NCI-H1436 (cell line): ENCODE measurements at regions not wholly inside any gene's neighbourhood (a gene's known extent, or its start where the extent isn't known, plus 50 kb on each side); places are given as distances from the start of the nearest gene placed in this dataset.
A peak's percentile ranks its signal among the peaks of the same experiment; 100 is the strongest.

Experiments used
- DNase-seq: peaks from one replicate; lab custom pipeline; 2025; lab: John Stamatoyannopoulos, UW

DNA sequence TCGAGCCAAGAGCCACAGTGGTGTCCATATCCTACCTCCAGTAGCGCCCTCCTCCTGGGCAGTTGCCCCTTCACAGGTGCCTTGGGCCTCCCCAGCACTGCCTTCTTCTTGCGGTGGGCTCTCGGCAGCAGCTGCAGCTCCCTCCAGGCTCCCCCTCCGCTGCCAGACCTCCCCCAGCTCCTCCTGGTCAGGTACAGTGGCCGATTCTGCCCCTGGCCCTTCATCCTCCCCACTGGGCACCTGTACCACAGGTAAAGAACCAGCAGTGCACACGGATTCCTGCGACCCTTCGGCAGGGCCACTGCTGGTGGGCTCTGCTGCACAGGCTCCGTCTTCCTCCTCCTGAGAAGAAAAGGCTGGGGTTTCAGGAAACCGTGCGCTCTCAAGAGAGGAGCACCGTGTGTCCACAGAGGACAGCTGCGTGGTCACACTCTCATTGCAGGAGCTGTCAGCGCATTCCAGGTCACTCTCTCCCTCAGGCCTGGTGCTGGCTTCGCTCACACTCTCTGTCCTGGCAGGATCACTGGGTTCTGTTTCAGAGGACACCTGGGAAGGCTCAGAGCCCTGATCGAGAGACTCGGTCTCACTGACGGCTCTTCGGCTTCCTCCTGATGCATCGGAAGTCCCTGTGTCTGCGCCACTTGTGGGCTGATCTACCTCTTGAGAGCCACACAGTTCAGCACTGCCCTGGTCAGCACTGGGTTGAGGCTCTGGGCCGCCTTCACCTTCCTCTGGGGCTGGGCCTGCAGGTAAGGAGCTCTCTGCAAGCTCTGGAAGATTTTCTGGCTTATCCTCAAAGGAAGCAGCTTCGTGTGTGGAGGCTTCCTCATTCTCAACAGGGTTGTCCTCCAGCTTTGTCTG, 147.4 kb upstream of the STK17B start:
- no peak for DNase-seq

DNA sequence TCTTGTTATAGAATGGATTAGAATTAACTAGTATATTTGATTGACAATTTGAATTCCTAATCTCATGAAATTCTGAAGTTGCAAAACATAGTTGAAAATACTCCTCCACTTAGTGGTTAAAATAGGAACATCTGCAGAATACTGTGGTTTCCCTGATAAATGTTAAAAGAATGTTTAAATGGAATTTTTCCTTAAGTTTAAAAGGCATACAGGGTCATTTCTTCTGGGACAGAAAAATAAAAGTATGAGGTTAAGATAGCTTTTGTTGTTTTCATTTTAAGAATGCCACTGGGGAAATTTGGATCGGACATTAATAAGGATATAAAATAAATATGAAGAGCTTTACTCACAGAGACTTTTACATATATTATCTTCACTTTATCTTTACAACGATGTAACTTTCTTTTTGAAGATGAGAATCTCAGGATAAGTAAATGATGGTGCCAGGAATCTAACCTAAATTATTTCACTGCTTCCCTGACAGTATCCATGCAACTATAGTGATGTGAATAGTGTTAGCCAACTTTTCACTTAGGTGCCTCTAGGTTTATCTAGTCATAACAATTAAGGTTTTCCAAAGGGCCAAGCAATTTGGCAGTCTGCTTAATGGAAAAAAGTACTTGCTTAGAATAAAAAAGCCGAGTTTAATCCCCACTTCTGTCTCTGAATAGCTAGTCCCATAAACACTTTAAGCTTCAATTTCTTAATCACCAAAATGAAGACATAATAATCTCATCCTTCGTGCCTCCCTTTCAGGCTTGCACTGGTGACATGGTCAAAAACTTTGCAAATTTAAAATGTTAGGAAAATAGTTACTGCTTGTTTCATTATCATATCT, 151.8 kb upstream of the STK17B start:
- DNase-seq = no peak

DNA sequence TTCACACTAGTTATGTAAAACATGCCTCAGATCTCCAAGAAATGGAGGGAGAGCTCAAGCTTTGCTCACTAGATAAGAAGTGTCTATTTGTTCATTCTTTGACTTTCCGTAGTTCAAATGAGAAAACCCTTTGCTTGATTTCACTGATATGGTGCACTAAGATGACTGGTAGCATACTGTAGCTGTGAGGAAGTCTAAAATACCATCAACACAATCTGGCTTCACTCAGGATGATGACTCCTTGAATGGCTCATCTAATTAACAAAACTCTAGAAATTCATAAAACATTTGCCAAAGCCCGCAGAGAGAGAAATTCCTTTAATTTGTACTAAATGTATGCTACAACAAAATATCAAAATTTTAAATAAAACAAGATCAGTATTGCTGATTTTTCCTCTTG, 152.8 kb upstream of the STK17B start:
- no peak for DNase-seq

DNA sequence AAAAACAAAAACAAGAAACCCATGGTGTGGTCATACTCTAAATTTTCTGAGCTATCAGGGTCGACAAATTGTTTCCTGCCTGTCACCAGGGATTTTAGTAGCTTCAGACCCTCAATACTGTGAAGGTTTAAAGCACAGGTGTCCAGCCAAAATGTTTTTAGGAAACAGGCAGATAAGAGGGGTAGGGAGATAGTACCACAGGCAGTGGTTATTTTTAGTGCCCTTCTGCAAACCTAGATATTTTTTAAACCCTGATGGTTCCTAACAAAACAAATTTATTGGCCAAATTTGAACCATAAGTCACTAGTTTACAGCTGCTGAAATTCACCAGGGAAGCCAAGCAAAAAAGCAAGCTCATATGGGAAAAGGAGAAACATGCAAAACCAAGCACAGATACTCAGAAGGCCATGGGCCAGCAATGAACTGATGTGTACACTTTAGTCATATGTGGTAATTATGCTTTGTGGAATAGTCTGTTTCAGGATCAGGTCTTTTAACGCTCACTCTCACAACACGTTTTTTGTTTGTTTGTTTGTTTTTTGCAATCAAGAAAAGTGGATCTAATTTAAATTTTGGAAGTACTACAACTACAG, 156.8 kb upstream of the STK17B start:
- DNase-seq = no peak

DNA sequence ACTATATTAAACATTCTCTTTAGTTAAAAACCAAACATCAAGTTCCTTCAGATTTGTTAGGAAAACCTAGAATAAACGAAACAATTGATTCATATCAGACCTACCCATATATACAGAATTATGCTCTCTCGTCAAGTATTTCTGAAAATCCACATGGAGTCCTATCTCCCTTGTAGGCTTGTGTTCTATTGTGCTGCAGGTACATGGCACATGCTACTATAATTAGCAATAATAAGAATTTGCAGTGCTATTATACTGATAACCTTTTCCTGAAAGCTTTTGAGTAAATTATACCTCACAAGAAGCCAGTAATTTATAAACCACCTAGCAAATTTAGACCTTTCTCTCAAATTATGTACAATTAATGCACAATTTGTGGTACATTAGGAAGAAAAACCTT, 158.6 kb upstream of the STK17B start:
- peak; percentile 30 for DNase-seq

DNA sequence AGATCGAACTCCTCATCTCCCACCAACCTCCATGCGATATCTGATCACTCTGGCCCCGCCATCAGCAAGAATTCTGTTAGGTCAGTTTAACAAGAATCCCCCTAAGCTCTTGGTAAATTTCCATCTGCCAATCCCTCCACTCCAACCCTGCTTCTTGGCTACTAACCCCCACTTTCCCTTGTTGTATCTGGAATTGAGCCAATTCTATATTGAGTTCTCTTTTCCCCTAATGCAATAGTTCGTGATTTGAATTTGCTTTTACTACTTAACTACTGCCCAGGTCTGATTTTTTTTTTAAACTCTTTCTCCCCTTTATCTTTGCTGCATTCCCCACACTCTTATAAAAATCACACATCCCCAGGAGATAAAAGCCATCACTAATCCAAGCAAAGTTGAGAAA, 159.3 kb upstream of the STK17B start:
- DNase-seq = peak; percentile 33

DNA sequence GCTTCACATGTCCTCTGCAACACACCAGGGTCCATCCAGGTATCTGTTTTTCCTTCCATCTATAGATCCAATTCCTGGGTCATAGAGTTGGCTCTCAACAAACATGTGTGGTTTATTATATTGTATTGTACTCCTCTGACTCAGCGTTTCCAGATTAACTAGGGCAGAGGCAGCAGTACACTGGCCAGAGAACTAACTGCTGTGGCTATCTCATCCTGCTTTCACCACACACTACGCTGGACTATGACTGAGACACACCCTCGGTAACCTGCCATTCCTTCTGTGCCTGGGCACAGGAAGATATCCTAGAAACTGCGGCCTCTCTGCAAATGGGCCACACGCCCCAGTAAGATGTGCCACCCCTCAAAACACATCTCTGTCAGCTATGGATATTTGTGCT, 159.8 kb upstream of the STK17B start:
- DNase-seq = no peak

DNA sequence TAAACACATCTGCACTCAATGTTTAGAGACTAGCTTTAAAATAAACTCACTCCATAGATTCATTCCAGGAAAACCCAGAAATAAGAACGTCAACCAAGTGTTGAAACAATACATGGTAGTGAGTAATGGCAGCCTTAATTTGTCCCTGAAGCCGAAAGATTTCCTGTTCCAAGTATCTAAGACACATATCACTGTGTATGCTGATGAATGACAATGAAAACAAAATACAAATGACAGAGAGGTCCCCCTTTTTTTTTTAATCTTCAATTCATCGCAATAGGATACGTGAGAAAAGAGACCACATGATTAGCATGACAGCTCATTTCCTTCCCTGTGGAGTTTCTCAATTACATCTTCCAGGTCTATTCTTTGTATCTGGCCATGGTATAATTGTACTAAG, 160.5 kb upstream of the STK17B start:
- DNase-seq = no peak

DNA sequence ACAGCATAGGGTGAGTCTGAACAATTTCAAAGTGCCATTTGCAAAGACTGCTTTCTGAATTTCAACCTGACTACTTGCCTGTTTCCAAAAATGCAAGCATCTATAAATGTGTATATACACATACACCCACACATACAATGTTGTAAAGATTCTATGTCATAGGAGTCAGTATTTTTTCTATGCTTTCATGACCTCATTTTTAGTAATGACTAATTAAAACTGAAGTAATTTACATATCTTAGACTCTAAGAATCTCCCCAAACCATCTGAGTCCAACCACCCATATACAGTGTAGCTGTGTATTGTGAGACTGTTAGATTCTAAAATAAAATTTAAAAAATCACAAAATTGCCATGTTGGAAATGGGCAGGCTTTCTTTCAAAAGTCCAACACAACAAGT, 162.0 kb upstream of the STK17B start:
- no peak for DNase-seq

DNA sequence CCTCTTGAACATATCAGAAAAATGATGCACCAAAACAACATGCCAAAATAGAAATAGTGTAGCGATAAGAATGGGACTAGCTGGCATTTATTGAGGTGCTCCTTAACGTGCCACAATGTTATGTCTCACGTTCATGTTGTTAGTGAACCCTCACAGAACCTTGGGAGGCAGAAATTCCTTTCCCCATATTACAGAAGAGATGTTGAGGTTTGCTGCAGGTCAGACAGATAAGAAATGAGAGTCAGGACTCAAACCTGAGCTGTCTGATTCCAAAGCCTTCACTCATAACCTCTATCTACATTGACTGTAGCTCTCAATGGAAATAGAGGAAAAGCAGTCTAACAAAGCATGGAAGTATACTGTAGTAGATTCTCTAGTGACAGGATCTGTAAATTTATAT, 163.3 kb upstream of the STK17B start:
- DNase-seq = no peak

DNA sequence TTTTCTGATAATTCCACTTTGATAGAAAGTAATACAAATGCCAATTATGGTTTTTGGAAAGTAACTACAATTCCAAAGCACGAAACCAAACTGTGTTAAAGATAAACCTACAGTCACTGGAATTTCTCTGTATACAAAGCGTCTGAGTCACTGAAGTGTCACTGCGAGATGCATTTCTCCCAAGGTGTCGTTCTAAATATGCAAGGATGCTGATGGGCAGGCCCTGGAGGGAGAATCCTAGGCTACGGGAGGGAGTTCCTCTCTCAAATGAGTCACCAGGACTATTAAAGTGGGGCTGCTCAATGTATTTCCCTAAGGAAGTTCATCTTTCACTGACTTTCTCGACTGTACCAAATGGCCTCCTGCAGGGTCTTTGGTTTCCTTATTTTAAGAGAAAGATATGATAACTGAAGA, 163.8 kb upstream of the STK17B start:
- no peak for DNase-seq

DNA sequence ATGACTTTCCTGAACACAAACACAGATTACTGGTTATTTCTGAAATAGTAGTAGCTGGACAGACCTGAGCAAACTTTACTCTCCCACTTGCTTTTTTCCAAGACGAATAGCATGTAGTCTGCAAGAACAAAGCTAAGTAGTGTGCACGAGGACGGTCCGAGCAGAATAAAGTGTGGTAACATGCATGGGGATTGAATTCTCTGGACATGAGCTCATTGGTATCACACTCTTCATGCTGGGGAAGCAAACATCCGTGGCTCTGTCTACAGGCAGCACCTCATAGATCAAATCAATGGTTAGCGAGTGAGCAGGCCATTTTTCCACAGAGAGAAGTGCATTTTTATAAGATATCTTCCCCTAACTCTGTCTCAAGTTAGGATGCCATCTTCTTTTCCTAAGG, 164.8 kb upstream of the STK17B start:
- DNase-seq = no peak

DNA sequence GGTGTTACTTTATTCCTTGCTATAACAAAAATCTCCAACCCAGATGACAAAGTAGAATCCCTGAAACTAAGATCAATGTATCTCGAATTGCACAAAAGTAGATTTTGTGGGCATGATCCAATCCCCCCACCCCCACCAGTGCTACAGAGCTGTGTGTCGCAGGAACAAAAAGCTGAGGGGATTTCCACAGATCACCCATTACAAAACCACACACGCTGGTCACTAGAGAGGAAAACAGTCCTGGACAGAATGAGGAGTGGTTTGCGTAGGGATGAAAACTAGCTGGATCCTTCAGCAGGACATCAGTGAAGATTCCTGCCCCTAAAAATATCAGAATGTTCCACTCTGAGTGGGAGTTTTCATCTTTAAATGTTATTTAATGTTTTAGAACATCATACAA, 165.3 kb upstream of the STK17B start:
- no peak for DNase-seq

DNA sequence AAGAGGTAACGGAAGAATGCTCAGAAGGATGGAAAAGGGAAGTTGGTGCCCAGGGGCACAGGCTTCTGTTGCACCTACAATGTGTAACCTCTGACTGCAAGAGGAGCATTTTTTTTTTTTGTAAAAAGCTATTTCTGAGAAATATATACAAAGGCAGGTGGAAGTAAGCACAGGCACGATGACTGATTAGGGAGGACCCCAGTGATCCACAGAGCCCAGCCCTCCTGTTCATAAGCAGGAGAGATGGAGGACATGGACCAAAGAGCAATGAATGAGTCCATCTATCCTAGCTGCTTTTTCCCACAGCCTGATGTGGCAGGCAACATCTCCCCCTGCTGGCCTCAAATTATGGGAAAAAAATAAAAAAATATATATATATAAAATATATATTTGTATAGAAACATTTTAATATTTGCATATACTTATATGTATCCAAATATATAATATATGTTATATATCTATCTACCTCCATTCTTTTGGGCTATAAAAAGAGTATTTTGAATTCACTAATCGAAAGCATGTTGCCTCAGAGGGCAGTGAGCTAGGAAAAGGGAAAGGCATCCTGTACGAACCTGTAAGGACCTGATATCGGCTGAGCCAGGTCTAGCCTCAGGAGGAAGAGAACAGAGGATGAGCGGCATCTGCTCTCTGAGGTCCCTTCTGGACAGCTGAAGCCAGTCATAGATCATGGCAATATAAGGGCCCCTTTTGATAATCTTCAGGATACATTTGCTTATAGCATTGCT, 166.0 kb upstream of the STK17B start:
- DNase-seq = no peak

DNA sequence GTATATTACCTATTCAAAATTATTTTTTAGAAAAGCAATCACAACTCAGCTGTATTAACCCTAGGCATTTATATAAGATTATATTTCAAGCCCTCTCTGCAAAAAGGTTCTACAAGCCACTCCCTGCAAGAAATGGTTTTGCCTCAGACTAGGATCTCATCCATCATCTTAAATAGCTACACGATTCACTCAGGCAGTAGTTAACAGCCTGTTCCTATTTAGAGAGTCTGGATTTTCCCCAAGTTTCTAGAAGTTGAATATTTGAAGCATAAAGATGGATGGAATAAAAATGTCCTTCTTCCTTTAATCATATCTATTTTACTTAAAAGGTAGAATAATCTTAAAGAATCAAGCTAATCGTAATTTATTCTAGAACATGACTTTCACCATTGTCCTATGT, 167.1 kb upstream of the STK17B start:
- no peak for DNase-seq

DNA sequence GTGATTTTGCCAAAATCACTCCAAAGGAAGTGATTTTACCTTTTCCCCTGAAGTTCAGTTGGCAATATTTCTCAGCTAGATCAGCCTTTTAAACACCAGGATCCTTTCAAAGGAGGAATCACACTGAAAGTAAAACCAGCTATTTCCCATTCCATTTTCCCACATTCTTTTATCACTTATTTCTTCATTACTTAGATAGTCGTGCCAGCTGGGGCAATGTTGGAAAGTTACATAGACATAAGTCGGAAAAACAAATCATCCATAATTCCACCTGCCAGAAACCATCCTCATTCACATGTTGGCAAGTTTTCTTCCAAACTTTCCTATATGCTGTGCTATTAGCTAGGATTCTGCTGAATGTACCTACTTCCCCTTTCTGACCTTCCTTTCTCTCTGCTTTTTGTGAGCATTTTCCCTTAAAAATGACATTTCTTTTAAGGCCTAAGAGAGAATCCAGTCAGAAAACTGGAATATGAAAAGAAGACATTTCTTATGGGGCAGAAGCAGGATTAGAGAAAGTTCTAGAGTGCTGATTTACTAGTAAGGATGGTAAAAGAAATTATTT, 170.0 kb upstream of the STK17B start:
- no peak for DNase-seq

DNA sequence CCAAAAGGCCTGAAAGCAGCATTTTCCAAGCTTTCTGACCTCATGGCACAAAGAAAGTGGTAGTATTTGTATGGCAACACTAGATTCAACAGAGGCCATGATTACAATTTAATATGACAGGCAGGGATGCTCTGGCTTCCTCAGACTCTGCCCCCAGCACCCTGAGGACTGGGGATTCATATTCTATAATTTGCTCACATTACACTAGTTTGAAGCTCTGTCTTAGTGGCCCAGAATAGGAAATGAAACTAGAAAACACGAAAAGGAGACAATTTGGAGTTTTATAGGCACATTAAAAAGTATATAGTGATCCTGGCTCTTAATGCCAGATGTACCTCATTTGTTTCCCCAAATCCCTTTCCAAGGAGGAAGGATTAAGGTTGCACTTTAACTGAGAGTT, 173.0 kb upstream of the STK17B start:
- DNase-seq = no peak

DNA sequence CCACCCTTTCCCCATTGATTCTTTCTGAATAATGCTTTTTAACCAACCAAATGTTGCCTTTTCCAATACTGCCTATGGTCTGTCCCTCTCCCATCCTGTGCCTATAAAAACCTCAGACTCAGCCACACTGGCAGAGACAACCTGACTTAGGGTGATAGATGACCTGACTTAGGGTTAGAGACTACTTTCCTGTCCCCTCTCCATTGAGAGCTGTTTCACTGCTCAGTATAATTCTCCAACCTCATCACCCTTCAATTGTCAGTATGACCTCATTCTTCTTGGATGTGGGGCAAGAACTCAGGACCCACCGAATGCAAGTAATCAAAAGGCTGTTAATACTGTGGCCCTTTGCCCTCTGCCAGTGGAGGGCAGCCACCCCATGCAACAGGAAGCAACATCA, 182.3 kb upstream of the STK17B start:
- DNase-seq = no peak

DNA sequence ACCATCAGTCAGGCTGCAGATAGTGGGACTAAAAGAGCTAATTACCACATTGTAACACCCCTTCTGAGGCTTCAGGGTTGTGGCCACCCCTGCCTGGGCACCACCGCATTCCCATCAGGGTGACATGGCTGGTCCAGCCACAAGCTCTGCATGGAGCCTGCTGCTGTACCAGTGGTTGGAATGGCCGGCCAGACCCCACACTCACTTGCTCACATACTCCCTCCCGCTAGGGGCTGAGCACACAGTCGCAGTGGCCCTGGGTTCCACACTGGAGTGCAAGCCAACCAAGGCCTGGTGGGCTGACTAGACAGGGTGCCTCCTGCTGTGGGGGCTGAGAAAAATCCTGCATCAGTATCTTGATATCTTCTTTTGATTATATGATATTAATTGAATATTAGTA, 182.8 kb upstream of the STK17B start:
- DNase-seq = no peak

DNA sequence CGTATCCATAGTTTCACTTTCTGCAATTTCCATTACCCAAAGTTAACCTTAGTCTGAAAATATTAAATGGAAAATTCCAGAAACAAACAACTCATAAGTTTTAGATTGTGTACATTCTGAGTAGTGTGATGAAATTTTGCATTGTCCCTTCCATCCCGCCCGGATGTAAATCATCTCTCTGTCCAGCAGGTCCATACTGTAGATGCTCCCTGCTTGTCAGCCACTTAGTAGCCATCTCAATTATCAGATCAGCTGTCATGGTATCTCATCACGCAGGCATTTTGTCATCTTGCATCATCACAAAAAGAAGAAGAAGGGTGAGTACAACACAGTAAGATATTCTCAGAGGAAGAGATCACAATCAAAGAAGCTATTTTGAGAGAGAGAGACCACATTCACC, 185.0 kb upstream of the STK17B start:
- no peak for DNase-seq

DNA sequence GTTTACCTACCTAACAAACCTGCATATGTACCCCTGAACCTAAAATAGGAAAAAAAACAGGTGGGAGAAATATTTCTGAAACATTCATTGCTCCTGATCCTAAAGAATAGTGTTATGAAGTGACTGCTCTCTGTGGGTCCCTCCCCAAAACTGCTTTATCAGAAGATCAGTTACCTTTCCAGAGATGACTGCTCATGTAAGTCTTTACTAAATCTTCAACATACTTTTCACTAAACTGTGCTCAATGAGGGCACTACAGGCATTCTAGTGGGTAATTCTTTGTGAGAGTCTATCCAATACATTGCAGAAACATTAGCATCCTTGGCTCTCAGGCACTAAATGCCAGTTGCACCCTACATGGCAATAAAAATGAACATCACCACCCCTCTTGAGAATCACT, 189.3 kb upstream of the STK17B start:
- no peak for DNase-seq
